ENCODE measurements at regions not wholly inside any gene's neighbourhood (a gene's known extent, or its start where the extent isn't known, plus 50 kb on each side); places are given as distances from the start of the nearest gene placed in this dataset.
"Not testable (repeated sequence)": the region's sequence is repeated elsewhere in the genome, so short reads cannot be mapped to it uniquely, and the experiment has no call there.

DNA sequence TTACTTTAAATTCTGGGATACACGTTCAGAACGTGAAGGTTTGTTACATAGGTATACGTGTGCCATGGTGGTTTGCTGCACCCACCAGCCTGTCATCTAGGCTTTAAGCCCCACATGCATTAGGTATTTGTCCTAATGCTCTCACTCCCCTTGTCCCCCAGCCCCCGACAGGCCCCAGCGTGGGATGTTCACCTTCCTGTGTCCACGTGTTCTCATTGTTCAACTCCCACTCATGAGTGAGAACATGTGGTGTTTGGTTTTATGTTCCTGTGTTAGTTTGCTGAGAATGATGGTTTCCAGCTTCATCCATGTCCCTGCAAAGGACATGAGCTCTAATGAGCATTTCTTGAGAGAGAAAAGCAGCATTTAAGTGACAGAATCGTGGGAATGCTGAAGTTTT, 726.6 kb downstream of the TDRD15 start:
- TF ChIP-seq, protein P1, sequence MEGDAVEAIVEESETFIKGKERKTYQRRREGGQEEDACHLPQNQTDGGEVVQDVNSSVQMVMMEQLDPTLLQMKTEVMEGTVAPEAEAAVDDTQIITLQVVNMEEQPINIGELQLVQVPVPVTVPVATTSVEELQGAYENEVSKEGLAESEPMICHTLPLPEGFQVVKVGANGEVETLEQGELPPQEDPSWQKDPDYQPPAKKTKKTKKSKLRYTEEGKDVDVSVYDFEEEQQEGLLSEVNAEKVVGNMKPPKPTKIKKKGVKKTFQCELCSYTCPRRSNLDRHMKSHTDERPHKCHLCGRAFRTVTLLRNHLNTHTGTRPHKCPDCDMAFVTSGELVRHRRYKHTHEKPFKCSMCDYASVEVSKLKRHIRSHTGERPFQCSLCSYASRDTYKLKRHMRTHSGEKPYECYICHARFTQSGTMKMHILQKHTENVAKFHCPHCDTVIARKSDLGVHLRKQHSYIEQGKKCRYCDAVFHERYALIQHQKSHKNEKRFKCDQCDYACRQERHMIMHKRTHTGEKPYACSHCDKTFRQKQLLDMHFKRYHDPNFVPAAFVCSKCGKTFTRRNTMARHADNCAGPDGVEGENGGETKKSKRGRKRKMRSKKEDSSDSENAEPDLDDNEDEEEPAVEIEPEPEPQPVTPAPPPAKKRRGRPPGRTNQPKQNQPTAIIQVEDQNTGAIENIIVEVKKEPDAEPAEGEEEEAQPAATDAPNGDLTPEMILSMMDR (IDR thresholded peaks at IDR 0.05): not testable (repeated sequence)
- TF ChIP-seq POLR2A (IDR thresholded peaks at IDR 0.05): not testable (repeated sequence)
